SK-N-SH (cell line): ENCODE measurements at regions not wholly inside any gene's neighbourhood (a gene's known extent, or its start where the extent isn't known, plus 50 kb on each side); places are given as distances from the start of the nearest gene placed in this dataset.
A peak's percentile ranks its signal among the peaks of the same experiment; 100 is the strongest.

Source experiments
- CTCF ChIA-PET: fragments of 300-600, 350-600 bp; formaldehyde crosslinking; extraction: SDS; loops from one replicate; lab custom pipeline; 2021; lab: Yijun Ruan, JAX
- POLR2A ChIA-PET: fragments of 350-600 bp; sonication (Branson Sonifier 250); formaldehyde crosslinking; extraction: SDS; loops from one replicate; lab custom pipeline; 2020; ENCODE audit warnings: antibody characterized with exemption, inconsistent platforms; lab: Yijun Ruan, JAX
- DNase-seq: peaks from one replicate; pipeline ENCODE4 v3.0.0; 2012
- H2AFZ ChIP-seq: fragments of 200-600 bp; sonication (generic); 2 replicates; pipeline ENCODE4 v1.8.1; 2016; ENCODE audit warnings: antibody characterized with exemption, mild to moderate bottlenecking, low read depth
- H3F3A ChIP-seq: fragments of 200-600 bp; sonication (generic); replicated peaks from 2 replicates; pipeline ENCODE3; 2016; ENCODE audit warnings: antibody characterized with exemption, mild to moderate bottlenecking; ENCODE audit not compliant: insufficient read depth
- H3K27ac ChIP-seq, 2 experiments: fragments of 200-500 bp in 1 of 2; fragments of 200-600 bp in 1 of 2; sonication (Bioruptor generic) in 1 of 2; sonication (generic), shearing (Covaris generic) in 1 of 2; 2 replicates each; pipeline versions ENCODE4 v1.5.1 to v1.6.1; 2014 to 2016; ENCODE audit warnings: low read depth in 2 of 2, inconsistent platforms in 1 of 2, low read length in 1 of 2, mild to moderate bottlenecking in 1 of 2, mixed read lengths in 1 of 2
- H3K27me3 ChIP-seq: fragments of 200-600 bp; sonication (generic), shearing (Covaris generic); 2 replicates; pipeline ENCODE4 v1.6.1; 2016; ENCODE audit warnings: mixed run types; ENCODE audit not compliant: insufficient read depth
- H3K36me3 ChIP-seq, 2 experiments: fragments of 200-500 bp in 1 of 2; fragments of 200-600 bp in 1 of 2; sonication (Bioruptor generic) in 1 of 2; sonication (generic) in 1 of 2; replicated peaks in 1 of 2; 2 replicates each; pipeline versions ENCODE3 to v1.5.1; 2014 to 2016; ENCODE audit warnings: low read length in 1 of 2, mild to moderate bottlenecking in 1 of 2; ENCODE audit not compliant: insufficient read depth in 2 of 2, control insufficient read depth in 1 of 2
- H3K4me1 ChIP-seq, 2 experiments: fragments of 200-500 bp in 1 of 2; fragments of 200-600 bp in 1 of 2; sonication (Bioruptor generic) in 1 of 2; sonication (generic), shearing (Covaris generic) in 1 of 2; 2 replicates each; pipeline versions ENCODE4 v1.5.1 to v1.6.1; 2014 to 2016; ENCODE audit warnings: low read depth in 1 of 2, low read length in 1 of 2, mixed run types in 1 of 2; ENCODE audit not compliant: insufficient read depth in 2 of 2, control insufficient read depth in 1 of 2
- H3K4me2 ChIP-seq: fragments of 200-600 bp; sonication (generic), shearing (Covaris generic); 2 replicates; pipeline ENCODE4 v1.6.1; 2017; ENCODE audit warnings: mixed run types
- H3K4me3 ChIP-seq, 2 experiments: fragments of 200-500 bp in 1 of 2; fragments of 200-600 bp in 1 of 2; sonication (Bioruptor generic) in 1 of 2; sonication (generic), shearing (Covaris generic) in 1 of 2; 2 replicates each; pipeline versions ENCODE4 v1.5.1 to v1.8.1; 2014 to 2016; ENCODE audit warnings: low read depth in 2 of 2, inconsistent platforms in 1 of 2, low read length in 1 of 2, mild to moderate bottlenecking in 1 of 2, mixed read lengths in 1 of 2, moderate library complexity in 1 of 2
- H3K79me2 ChIP-seq: fragments of 200-600 bp; sonication (generic); 2 replicates; pipeline ENCODE4 v1.8.1; 2017; ENCODE audit warnings: mild to moderate bottlenecking; ENCODE audit not compliant: insufficient read depth
- H3K9ac ChIP-seq: fragments of 200-600 bp; sonication (generic); 2 replicates; pipeline ENCODE4 v1.6.1; 2017; ENCODE audit warnings: mixed run types
- H3K9me2 ChIP-seq: fragments of 200-600 bp; sonication (generic); 2 replicates; pipeline ENCODE4 v1.6.1; 2017; ENCODE audit warnings: mixed run types
- H3K9me3 ChIP-seq: fragments of 200-600 bp; sonication (generic); 2 replicates; pipeline ENCODE4 v1.6.1; 2017; ENCODE audit warnings: mixed run types, mild to moderate bottlenecking, moderate library complexity
- H4K20me1 ChIP-seq: fragments of 200-600 bp; sonication (generic); 2 replicates; pipeline ENCODE4 v1.6.1; 2017; ENCODE audit warnings: mild to moderate bottlenecking, mixed run types; ENCODE audit not compliant: insufficient read depth
- CHD2 ChIP-seq: fragments of 150-350 bp; IDR thresholded peaks from 2 replicates; pipeline ENCODE4 v1.6.1; 2018; ENCODE audit warnings: low read length; ENCODE audit not compliant: partially characterized antibody
- ELF1 ChIP-seq: IDR thresholded peaks from 2 replicates; pipeline ENCODE4 v1.4.0; 2012
- EP300 ChIP-seq, 2 experiments: IDR thresholded peaks; 2 replicates each; pipeline versions ENCODE4 v1.4.0 to v1.6.1; 2012; ENCODE audit warnings: borderline replicate concordance in 1 of 2, low read depth in 1 of 2, low read length in 1 of 2
- FOSL2 ChIP-seq: IDR thresholded peaks from 2 replicates; pipeline ENCODE4 v1.4.0; 2012; ENCODE audit warnings: low read depth, mild to moderate bottlenecking, moderate library complexity, borderline replicate concordance
- FOXJ3 ChIP-seq: sonication (generic); formaldehyde crosslinking; IDR thresholded peaks from 2 replicates; pipeline ENCODE4 v1.5.1; 2020; ENCODE audit warnings: mild to moderate bottlenecking, missing genetic modification reagents
- FOXM1 ChIP-seq: IDR thresholded peaks from 2 replicates; pipeline ENCODE4 v1.4.0; 2012; ENCODE audit warnings: low read depth, mild to moderate bottlenecking
- GATA2 ChIP-seq: sonication (generic); formaldehyde crosslinking; IDR thresholded peaks from 2 replicates; pipeline ENCODE4 v1.5.0; 2020; ENCODE audit warnings: mild to moderate bottlenecking, missing genetic modification reagents
- MEF2A ChIP-seq: IDR thresholded peaks from 2 replicates; pipeline ENCODE4 v1.4.0; 2012; ENCODE audit warnings: low read depth, borderline replicate concordance
- MXI1 ChIP-seq: IDR thresholded peaks from 2 replicates; pipeline ENCODE4 v1.6.1; 2012; ENCODE audit warnings: mild to moderate bottlenecking, low read depth, low read length, improper control_type of control experiment
- NFIC ChIP-seq: IDR thresholded peaks from 2 replicates; pipeline ENCODE4 v1.4.0; 2012; ENCODE audit warnings: borderline replicate concordance
- NRF1 ChIP-seq: IDR thresholded peaks from 2 replicates; pipeline ENCODE4 v1.6.1; 2012; ENCODE audit warnings: low read depth, mild to moderate bottlenecking, low read length
- POLR2AphosphoS5 ChIP-seq: IDR thresholded peaks from 2 replicates; pipeline ENCODE4 v1.6.1; 2012; ENCODE audit warnings: low read depth, low read length
- RAD21 ChIP-seq: IDR thresholded peaks from 2 replicates; pipeline ENCODE4 v1.6.1; 2012; ENCODE audit warnings: mild to moderate bottlenecking, low read length
- SIN3A ChIP-seq: IDR thresholded peaks from 2 replicates; pipeline ENCODE4 v1.6.1; 2012; ENCODE audit warnings: low read depth, mild to moderate bottlenecking, low read length, moderate library complexity, borderline replicate concordance
- SMC3 ChIP-seq: IDR thresholded peaks from 2 replicates; pipeline ENCODE4 v1.6.1; 2012; ENCODE audit warnings: low read depth, low read length, improper control_type of control experiment
- TAF1 ChIP-seq: IDR thresholded peaks from 2 replicates; pipeline ENCODE4 v1.6.1; 2012; ENCODE audit warnings: low read depth, mild to moderate bottlenecking, low read length, moderate library complexity, borderline replicate concordance
- TCF12 ChIP-seq: IDR thresholded peaks from 2 replicates; pipeline ENCODE4 v1.4.0; 2012
- YY1 ChIP-seq: IDR thresholded peaks from 2 replicates; pipeline ENCODE4 v1.4.0; 2012; ENCODE audit warnings: low read depth, mild to moderate bottlenecking
- WGBS: methylation state at CpG from one replicate; pipeline ENCODE4 v1.1.6; 2017; ENCODE audit warnings: low lambda C conversion rate; 5-methylcytosine and 5-hydroxymethylcytosine counted together
- TF ChIP-seq, protein P1 (sequence below): fragments of 200-600 bp; sonication (generic); IDR thresholded peaks from 2 replicates; pipeline ENCODE4 v1.6.1; 2017; ENCODE audit warnings: antibody characterized with exemption, mild to moderate bottlenecking, moderate library complexity
- TF ChIP-seq, protein P2 (sequence below): IDR thresholded peaks from 2 replicates; pipeline ENCODE4 v1.4.0; 2012; ENCODE audit warnings: low read depth, borderline replicate concordance
- TF ChIP-seq, protein P3 (sequence below): IDR thresholded peaks from 2 replicates; pipeline ENCODE4 v1.4.0; 2012; ENCODE audit warnings: low read depth
- TF ChIP-seq, protein P4 (sequence below): IDR thresholded peaks from 2 replicates; pipeline ENCODE4 v1.4.0; 2012; ENCODE audit warnings: low read depth, borderline replicate concordance

DNA sequence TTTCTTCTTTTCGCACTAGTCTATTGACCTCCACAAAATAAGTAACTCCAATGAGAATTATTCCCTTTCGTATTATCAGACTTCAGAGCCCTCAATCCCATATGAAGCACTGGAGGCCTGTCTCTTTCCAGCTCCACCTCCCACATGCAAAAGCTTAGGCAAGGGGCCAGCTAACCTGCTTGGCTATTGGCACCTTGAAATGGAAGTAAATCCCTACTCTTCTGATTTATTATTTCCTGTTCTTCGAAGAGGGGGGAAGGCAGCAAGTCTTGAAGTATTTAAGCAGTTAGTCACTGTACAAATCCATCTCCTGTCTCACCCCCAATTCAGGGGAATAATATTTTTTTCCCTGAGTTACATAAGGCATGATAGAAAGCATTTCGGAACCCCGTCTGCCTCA, 577.8 kb downstream of the MAFB start (continued):
- TF ChIP-seq, protein P1, sequence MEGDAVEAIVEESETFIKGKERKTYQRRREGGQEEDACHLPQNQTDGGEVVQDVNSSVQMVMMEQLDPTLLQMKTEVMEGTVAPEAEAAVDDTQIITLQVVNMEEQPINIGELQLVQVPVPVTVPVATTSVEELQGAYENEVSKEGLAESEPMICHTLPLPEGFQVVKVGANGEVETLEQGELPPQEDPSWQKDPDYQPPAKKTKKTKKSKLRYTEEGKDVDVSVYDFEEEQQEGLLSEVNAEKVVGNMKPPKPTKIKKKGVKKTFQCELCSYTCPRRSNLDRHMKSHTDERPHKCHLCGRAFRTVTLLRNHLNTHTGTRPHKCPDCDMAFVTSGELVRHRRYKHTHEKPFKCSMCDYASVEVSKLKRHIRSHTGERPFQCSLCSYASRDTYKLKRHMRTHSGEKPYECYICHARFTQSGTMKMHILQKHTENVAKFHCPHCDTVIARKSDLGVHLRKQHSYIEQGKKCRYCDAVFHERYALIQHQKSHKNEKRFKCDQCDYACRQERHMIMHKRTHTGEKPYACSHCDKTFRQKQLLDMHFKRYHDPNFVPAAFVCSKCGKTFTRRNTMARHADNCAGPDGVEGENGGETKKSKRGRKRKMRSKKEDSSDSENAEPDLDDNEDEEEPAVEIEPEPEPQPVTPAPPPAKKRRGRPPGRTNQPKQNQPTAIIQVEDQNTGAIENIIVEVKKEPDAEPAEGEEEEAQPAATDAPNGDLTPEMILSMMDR, result no peak
- TF ChIP-seq MEF2A (no peak), FOXM1 (no peak)
- TF ChIP-seq, all 33 proteins: peak for 0

DNA sequence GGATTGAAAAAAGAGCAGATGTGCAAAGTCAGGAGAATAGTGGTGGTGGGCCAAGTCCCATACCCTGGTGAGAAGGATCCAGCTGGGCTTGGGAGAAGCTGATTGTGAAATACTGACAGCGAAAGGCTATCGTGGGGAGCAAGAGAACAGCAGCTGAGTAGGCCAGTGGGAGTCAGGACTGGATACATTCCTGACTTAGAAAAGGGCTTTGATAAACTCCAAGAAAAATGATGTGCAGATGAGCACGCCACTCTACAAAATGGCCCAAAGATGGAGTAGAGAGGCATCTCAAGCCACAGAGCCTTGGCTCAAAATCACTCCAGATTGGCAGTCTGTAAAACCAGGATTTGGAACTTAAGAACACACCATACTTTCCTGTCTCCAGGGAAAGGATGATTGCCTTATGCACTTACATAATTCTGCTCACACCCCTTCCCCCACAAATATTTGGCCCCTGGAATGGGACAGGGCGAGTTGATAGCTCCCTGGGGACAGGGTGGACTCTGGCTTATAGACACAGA, 578.7 kb downstream of the MAFB start:
- Histone ChIP-seq H3K9me2 (no peaks in the 10 kb centered on the region), H3K36me3 (no peaks in the 10 kb centered on the region), H2AFZ (no peak overlapping the region), H3K79me2 (no peaks in the 10 kb centered on the region), H3K9ac (no peak overlapping the region), H3K4me3 (no peak overlapping the region), H3K4me2 (no peak overlapping the region), H3K27me3 (no peaks in the 10 kb centered on the region), H3K9me3 (no peaks in the 10 kb centered on the region), H3K27ac (no peak overlapping the region), H4K20me1 (no peaks in the 10 kb centered on the region), H3F3A (no peaks in the 10 kb centered on the region), H3K4me1 (peaks cover 0 to 3% of the 10 kb centered on the region in 2 experiments; a peak in 1 of 4 replicates)
- 28% methylated on average over 4 of the region's 4 CpGs for WGBS
- DNase-seq, result no peak
- ChIA-PET CTCF (interaction anchor here (1.1 kb wide), 1 partner anchor 9 kb away, joined by 4 read pairs; no protein-coding TSS in a partner anchor), POLR2A (no interaction called here)
- TF ChIP-seq TCF12 (no peak), SIN3A (no peak), SMC3 (no peak), MXI1 (no peak)

DNA sequence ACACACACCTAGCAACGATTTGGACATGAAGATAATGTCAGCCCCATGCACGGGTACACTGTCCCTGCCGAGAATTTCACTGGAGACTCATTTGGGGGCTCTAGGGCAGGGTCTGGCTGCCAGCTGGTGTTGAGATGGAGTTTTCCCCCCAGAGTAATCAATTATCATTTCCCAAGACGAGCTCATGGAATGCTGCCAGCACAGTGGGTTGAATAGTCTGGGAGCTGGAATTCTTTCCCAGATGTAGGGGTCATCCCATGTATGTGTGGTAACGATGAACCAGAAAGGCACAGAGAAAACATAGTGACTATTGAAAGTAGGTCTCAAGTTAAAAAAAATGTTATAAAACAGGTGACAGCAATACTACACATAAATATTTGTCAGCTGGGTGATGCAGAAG, 579.9 kb downstream of the MAFB start:
- Histone ChIP-seq H3K27me3 (no peaks in the 10 kb centered on the region), H2AFZ (no peak overlapping the region), H3F3A (no peaks in the 10 kb centered on the region), H3K9me3 (no peaks in the 10 kb centered on the region), H3K79me2 (no peaks in the 10 kb centered on the region), H3K36me3 (no peaks in the 10 kb centered on the region), H3K9me2 (no peaks in the 10 kb centered on the region), H4K20me1 (no peaks in the 10 kb centered on the region), H3K27ac (no peak overlapping the region), H3K9ac (no peak overlapping the region), H3K4me3 (no peak overlapping the region), H3K4me2 (no peak overlapping the region), H3K4me1 (peaks cover 0 to 3% of the 10 kb centered on the region in 2 experiments; a peak in 1 of 4 replicates)
- CTCF ChIA-PET, result interaction anchor here (1.1 to 1.3 kb wide), 3 partner anchors 21 to 581 kb away, joined by 3 to 4 read pairs (median 3); no protein-coding TSS in a partner anchor
- POLR2A ChIA-PET, result no interaction called here
- 10% methylated on average over 5 of the region's 5 CpGs for WGBS
- DNase-seq, result peak; percentile 23
- no peak for TF ChIP-seq NRF1
- TF ChIP-seq, protein P2, sequence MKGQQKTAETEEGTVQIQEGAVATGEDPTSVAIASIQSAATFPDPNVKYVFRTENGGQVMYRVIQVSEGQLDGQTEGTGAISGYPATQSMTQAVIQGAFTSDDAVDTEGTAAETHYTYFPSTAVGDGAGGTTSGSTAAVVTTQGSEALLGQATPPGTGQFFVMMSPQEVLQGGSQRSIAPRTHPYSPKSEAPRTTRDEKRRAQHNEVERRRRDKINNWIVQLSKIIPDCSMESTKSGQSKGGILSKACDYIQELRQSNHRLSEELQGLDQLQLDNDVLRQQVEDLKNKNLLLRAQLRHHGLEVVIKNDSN, result no peak
- TF ChIP-seq GATA2 (CRISPR knock-in tag), result no peak
- TF ChIP-seq, protein P3, sequence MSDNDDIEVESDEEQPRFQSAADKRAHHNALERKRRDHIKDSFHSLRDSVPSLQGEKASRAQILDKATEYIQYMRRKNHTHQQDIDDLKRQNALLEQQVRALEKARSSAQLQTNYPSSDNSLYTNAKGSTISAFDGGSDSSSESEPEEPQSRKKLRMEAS, result no peak
- no peak for TF ChIP-seq FOXJ3 (CRISPR knock-in tag)
- TF ChIP-seq MXI1, result no peak
- TF ChIP-seq NFIC, result no peak
- no peak for TF ChIP-seq CHD2
- TF ChIP-seq YY1, result no peak
- no peak for TF ChIP-seq ELF1
- TF ChIP-seq TAF1, result no peak
- no peak for TF ChIP-seq EP300 (IDR thresholded peaks at IDR 0.05; ENCODE audit: borderline replicate concordance in 1 of 2, low read depth in 1 of 2, low read length in 1 of 2)
- no peak for TF ChIP-seq RAD21
- TF ChIP-seq, protein P4, sequence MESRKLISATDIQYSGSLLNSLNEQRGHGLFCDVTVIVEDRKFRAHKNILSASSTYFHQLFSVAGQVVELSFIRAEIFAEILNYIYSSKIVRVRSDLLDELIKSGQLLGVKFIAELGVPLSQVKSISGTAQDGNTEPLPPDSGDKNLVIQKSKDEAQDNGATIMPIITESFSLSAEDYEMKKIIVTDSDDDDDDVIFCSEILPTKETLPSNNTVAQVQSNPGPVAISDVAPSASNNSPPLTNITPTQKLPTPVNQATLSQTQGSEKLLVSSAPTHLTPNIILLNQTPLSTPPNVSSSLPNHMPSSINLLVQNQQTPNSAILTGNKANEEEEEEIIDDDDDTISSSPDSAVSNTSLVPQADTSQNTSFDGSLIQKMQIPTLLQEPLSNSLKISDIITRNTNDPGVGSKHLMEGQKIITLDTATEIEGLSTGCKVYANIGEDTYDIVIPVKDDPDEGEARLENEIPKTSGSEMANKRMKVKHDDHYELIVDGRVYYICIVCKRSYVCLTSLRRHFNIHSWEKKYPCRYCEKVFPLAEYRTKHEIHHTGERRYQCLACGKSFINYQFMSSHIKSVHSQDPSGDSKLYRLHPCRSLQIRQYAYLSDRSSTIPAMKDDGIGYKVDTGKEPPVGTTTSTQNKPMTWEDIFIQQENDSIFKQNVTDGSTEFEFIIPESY, result no peak
- no peak for TF ChIP-seq FOSL2
- TF ChIP-seq POLR2AphosphoS5, result no peak
- TF ChIP-seq MEF2A, result no peak
